HepG2 (cell line): ENCODE measurements at regions not wholly inside any gene's neighbourhood (a gene's known extent, or its start where the extent isn't known, plus 50 kb on each side); places are given as distances from the start of the nearest gene placed in this dataset.
A peak's percentile ranks its signal among the peaks of the same experiment; 100 is the strongest.

Source experiments
- ATAC-seq: fragments of 200-7000 bp; cut with Tn5 transposase; 3 replicates; pipeline ENCODE4 v1.9.1; 2020; ENCODE audit warnings: mild to moderate bottlenecking, moderate library complexity
- BruUV-seq: library from RNA; stranded (reverse); fragments of 400-500 nt; replicated peaks from 2 replicates; lab custom pipeline; 2021; lab: Mats Ljungman, UMichigan
- CTCF ChIA-PET: fragments of 300-600 bp; formaldehyde crosslinking; extraction: SDS; loops from one replicate; lab custom pipeline; 2021; ENCODE audit warnings: low total read pairs, inconsistent platforms, low intra/inter-chr PET ratio; lab: Yijun Ruan, JAX
- POLR2A ChIA-PET: fragments of 350-600 bp; sonication (Branson Sonifier 250); formaldehyde crosslinking; loops from one replicate; lab custom pipeline; 2020; ENCODE audit warnings: antibody characterized with exemption, inconsistent platforms; lab: Yijun Ruan, JAX
- DNase-seq: peaks from one replicate; pipeline ENCODE4 v3.0.0-alpha.2; 2015; ENCODE audit warnings: low spot score
- FAIRE-seq: peaks from 3 replicates; lab custom pipeline; 2011; peaks lifted over from hg19 to GRCh38; lab: Jason Lieb, UNC
- H2AFZ ChIP-seq: one replicate; pipeline ENCODE4 v1.6.1; 2011; ENCODE audit warnings: low read length, inconsistent platforms
- H3K27ac ChIP-seq: fragments of 300-600 bp; 3 replicates; pipeline ENCODE4 v1.8.0; 2011; ENCODE audit warnings: mixed run types, mild to moderate bottlenecking, mixed read lengths, low read length, inconsistent platforms; ENCODE audit not compliant: insufficient read depth; ENCODE audit errors: extremely low read length
- H3K27me3 ChIP-seq, 2 experiments: fragments of 200-600 bp in 1 of 2; 2 replicates in 1 of 2; 3 replicates in 1 of 2; pipeline versions ENCODE4 v1.6.0 to v1.8.0; 2011; ENCODE audit warnings: low read length in 2 of 2, mild to moderate bottlenecking in 2 of 2, moderate library complexity in 2 of 2, inconsistent platforms in 1 of 2; ENCODE audit not compliant: insufficient read depth in 2 of 2, control insufficient read depth in 1 of 2
- H3K36me3 ChIP-seq, 2 experiments: fragments of 200-600 bp in 1 of 2; replicated peaks in 1 of 2; 2 replicates in 1 of 2; 3 replicates in 1 of 2; pipeline versions ENCODE4 v1.5.1 to v1.8.0; 2011; ENCODE audit warnings: low read length in 2 of 2, inconsistent platforms in 1 of 2; ENCODE audit not compliant: insufficient read depth in 2 of 2, control insufficient read depth in 1 of 2
- H3K4me1 ChIP-seq: 2 replicates; pipeline ENCODE4 v1.5.1; 2012; ENCODE audit warnings: low read length, inconsistent platforms; ENCODE audit not compliant: insufficient read depth
- H3K4me2 ChIP-seq: 2 replicates; pipeline ENCODE4 v1.6.0; 2011; ENCODE audit warnings: low read depth, low read length, inconsistent platforms
- H3K4me3 ChIP-seq, 3 experiments: fragments of 200-600 bp in 1 of 3; sonication (generic), shearing (Covaris generic) in 1 of 3; replicated peaks in 1 of 3; 2 replicates each; pipeline ENCODE4 v1.5.1; 2011 to 2016; ENCODE audit warnings: low read length in 3 of 3, inconsistent platforms in 2 of 3, low read depth in 2 of 3, mild to moderate bottlenecking in 2 of 3, control low read depth in 1 of 3, mixed read lengths in 1 of 3; ENCODE audit not compliant: insufficient read depth in 1 of 3
- H3K79me2 ChIP-seq: one replicate; pipeline ENCODE4 v1.6.1; 2011; ENCODE audit warnings: low read length, inconsistent platforms; ENCODE audit not compliant: insufficient read depth
- H3K9ac ChIP-seq: 2 replicates; pipeline ENCODE4 v1.6.0; 2011; ENCODE audit warnings: mild to moderate bottlenecking, low read depth, low read length, inconsistent platforms; ENCODE audit not compliant: insufficient read depth
- H3K9me3 ChIP-seq: 2 replicates; pipeline ENCODE4 v1.5.1; 2012; ENCODE audit warnings: mild to moderate bottlenecking, low read length
- H4K20me1 ChIP-seq: 2 replicates; pipeline ENCODE4 v1.6.0; 2011; ENCODE audit warnings: inconsistent platforms, mild to moderate bottlenecking, low read length, moderate library complexity; ENCODE audit not compliant: insufficient read depth
- CBX2 ChIP-seq, 2 experiments: fragments of 200-600 bp in 1 of 2; sonication (generic); formaldehyde crosslinking in 1 of 2; IDR thresholded peaks; 2 replicates each; pipeline versions ENCODE4 v1.7.0 to v1.8.1; 2018 to 2022; ENCODE audit warnings: low read depth in 2 of 2, low read length in 1 of 2, mild to moderate bottlenecking in 1 of 2, missing genetic modification reagents in 1 of 2
- CEBPG ChIP-seq: IDR thresholded peaks from 2 replicates; pipeline ENCODE4 v1.6.1; 2016
- CENPX ChIP-seq: sonication (generic); formaldehyde crosslinking; IDR thresholded peaks from 2 replicates; pipeline ENCODE4 v1.9.0; 2021; ENCODE audit warnings: mild to moderate bottlenecking, missing genetic modification reagents, moderate library complexity
- E2F5 ChIP-seq: sonication (generic); formaldehyde crosslinking; conservative IDR thresholded peaks from 2 replicates; pipeline ENCODE4 v1.4.0; 2020; ENCODE audit warnings: missing genetic modification reagents
- EEA1 ChIP-seq: sonication (generic); formaldehyde crosslinking; IDR thresholded peaks from 2 replicates; pipeline ENCODE4 v1.5.1; 2020; ENCODE audit warnings: mild to moderate bottlenecking, missing genetic modification reagents, borderline replicate concordance
- FOSL1 ChIP-seq: sonication (generic); formaldehyde crosslinking; IDR thresholded peaks from 2 replicates; pipeline ENCODE4 v1.9.0; 2021; ENCODE audit warnings: missing genetic modification reagents, borderline replicate concordance
- JUNB ChIP-seq: sonication (generic); formaldehyde crosslinking; IDR thresholded peaks from 2 replicates; pipeline ENCODE4 v1.8.0; 2022; ENCODE audit warnings: missing genetic modification reagents, mild to moderate bottlenecking, borderline replicate concordance
- KLF15 ChIP-seq: sonication (generic); formaldehyde crosslinking; IDR thresholded peaks from 2 replicates; pipeline ENCODE4 v1.8.1; 2023; ENCODE audit warnings: borderline replicate concordance, mild to moderate bottlenecking, inconsistent platforms, missing genetic modification reagents, mixed read lengths
- PCBP1 ChIP-seq: fragments of 200-400 bp; formaldehyde crosslinking; IDR thresholded peaks from 2 replicates; pipeline ENCODE4 v1.6.1; 2017; ENCODE audit warnings: mild to moderate bottlenecking, low read depth, low read length, borderline replicate concordance
- RFX5 ChIP-seq: IDR thresholded peaks from 2 replicates; pipeline ENCODE4 v1.6.1; 2011; ENCODE audit warnings: low read depth, low read length, improper control_type of control experiment
- ZBTB26 ChIP-seq: IDR thresholded peaks from 2 replicates; pipeline ENCODE4 v1.6.1; 2016; ENCODE audit warnings: missing compliant biosample characterization, missing genetic modification reagents, borderline replicate concordance
- ZBTB7B ChIP-seq: sonication (generic); formaldehyde crosslinking; IDR thresholded peaks from 2 replicates; pipeline ENCODE4 v1.4.0; 2020; ENCODE audit warnings: missing genetic modification reagents
- ZNF136 ChIP-seq: sonication (generic); formaldehyde crosslinking; IDR thresholded peaks from 2 replicates; pipeline ENCODE4 v1.8.1; 2022; ENCODE audit warnings: low read depth, mild to moderate bottlenecking, moderate library complexity, missing genetic modification reagents
- ZNF160 ChIP-seq: sonication (generic); formaldehyde crosslinking; IDR thresholded peaks from 2 replicates; pipeline ENCODE4 v1.8.0; 2022; ENCODE audit warnings: mild to moderate bottlenecking, inconsistent platforms, missing genetic modification reagents
- ZNF253 ChIP-seq: sonication (generic); formaldehyde crosslinking; IDR thresholded peaks from 2 replicates; pipeline ENCODE4 v1.8.0; 2022; ENCODE audit warnings: mild to moderate bottlenecking, missing genetic modification reagents, borderline replicate concordance
- ZNF264 ChIP-seq: sonication (generic); formaldehyde crosslinking; IDR thresholded peaks from 2 replicates; pipeline ENCODE4 v1.4.0; 2020; ENCODE audit warnings: missing genetic modification reagents
- ZNF564 ChIP-seq: sonication (generic); formaldehyde crosslinking; IDR thresholded peaks from 2 replicates; pipeline ENCODE4 v1.8.1; 2023; ENCODE audit warnings: mild to moderate bottlenecking, missing genetic modification reagents
- ZNF605 ChIP-seq: sonication (generic); formaldehyde crosslinking; IDR thresholded peaks from 2 replicates; pipeline ENCODE4 v1.8.0; 2022; ENCODE audit warnings: mild to moderate bottlenecking, missing genetic modification reagents
- ZNF772 ChIP-seq: sonication (generic); formaldehyde crosslinking; IDR thresholded peaks from 2 replicates; pipeline ENCODE4 v1.5.0; 2020; ENCODE audit warnings: mild to moderate bottlenecking, missing genetic modification reagents
- ZNF839 ChIP-seq: sonication (generic); formaldehyde crosslinking; IDR thresholded peaks from 2 replicates; pipeline ENCODE4 v1.4.0; 2020; ENCODE audit warnings: missing genetic modification reagents, mild to moderate bottlenecking, borderline replicate concordance
- ZSCAN20 ChIP-seq: sonication (generic); formaldehyde crosslinking; IDR thresholded peaks from 2 replicates; pipeline ENCODE4 v1.4.0; 2020; ENCODE audit warnings: missing genetic modification reagents, mild to moderate bottlenecking, borderline replicate concordance
- WGBS: methylation state at CpG from one replicate; pipeline ENCODE4 v1.1.6; 2017; ENCODE audit warnings: low lambda C conversion rate; 5-methylcytosine and 5-hydroxymethylcytosine counted together
- in situ Hi-C: cut with HindIII; loops from 2 replicates; pipeline ENCODE4 v1.10.0; 2017; ENCODE audit warnings: low pct_unique_long_range_greater_than_20kb; ENCODE audit not compliant: extremely low pct_ligation_motif_present
- intact Hi-C: fragments of 100-400 bp; cut with micrococcal nuclease; formaldehyde crosslinking; loops from one replicate; pipeline ENCODE4 v1.10.0; 2022; ENCODE audit not compliant: unreplicated experiment

GRCh38 chr20:52015155-52015554 lies 176.4 kb downstream of the ZFP64 start:
- H3K4me1 ChIP-seq: peaks cover 36% of the 10 kb centered on the region
- no peaks in the 10 kb centered on the region for H3K79me2 ChIP-seq
- H3K27me3 ChIP-seq: no peaks in the 10 kb centered on the region; a peak in 1 of 5 replicates
- 15% methylated on average over 5 of the region's 5 CpGs for WGBS
- H3K9ac ChIP-seq: no peak overlapping the region
- H3K9me3 ChIP-seq: no peaks in the 10 kb centered on the region
- FAIRE-seq (no peak), ATAC-seq (no peak), DNase-seq (no peak)
- no peak overlapping the region for H3K4me2 ChIP-seq
- no peaks in the 10 kb centered on the region for H4K20me1 ChIP-seq
- POLR2A ChIA-PET: no interaction called here
- TF ChIP-seq ZBTB26 (CRISPR knock-in tag) (no peak), ZSCAN20 (no peak), ZNF564 (CRISPR knock-in tag) (no peak), JUNB (no peak), ZNF253 (no peak), KLF15 (no peak), ZNF160 (CRISPR knock-in tag) (no peak), CEBPG (0 out of 2 replicates have a peak, but pooled peaks have one; percentile 21), ZNF264 (CRISPR knock-in tag) (no peak)
- intact Hi-C loops: no loop called here
- CTCF ChIA-PET: no interaction called here
- no peak overlapping the region for H2AFZ ChIP-seq
- H3K4me3 ChIP-seq: no peak overlapping the region
- no TSS peak for BruUV-seq
- H3K27ac ChIP-seq: no peak overlapping the region
- in situ Hi-C loops: no loop called here
- no peaks in the 10 kb centered on the region for H3K36me3 ChIP-seq

- no peak for DNase-seq
- Histone ChIP-seq H3K4me3 (no peak overlapping the region), H3K9ac (no peak overlapping the region), H3K4me1 (peaks cover 22% of the 10 kb centered on the region), H3K27me3 (no peaks in the 10 kb centered on the region; a peak in 1 of 5 replicates), H3K27ac (no peak overlapping the region), H3K36me3 (no peaks in the 10 kb centered on the region), H3K4me2 (no peak overlapping the region), H2AFZ (no peak overlapping the region), H3K79me2 (no peaks in the 10 kb centered on the region), H3K9me3 (no peaks in the 10 kb centered on the region), H4K20me1 (no peaks in the 10 kb centered on the region)
- no peak for FAIRE-seq
- no peak for ATAC-seq
- WGBS: 24% methylated on average over 5 of the region's 5 CpGs
- ChIA-PET CTCF (no interaction called here), POLR2A (no interaction called here)
- in situ Hi-C loops (no loop called here), intact Hi-C loops (no loop called here)
- no TSS peak for BruUV-seq
- no peak for TF ChIP-seq ZNF839 (CRISPR knock-in tag)
- no peak for TF ChIP-seq ZNF605 (CRISPR knock-in tag)
- no peak for TF ChIP-seq RFX5
- no peak for TF ChIP-seq CBX2 (IDR thresholded peaks at IDR 0.05; ENCODE audit: low read depth, low read length)
- no peak for TF ChIP-seq CBX2 (CRISPR knock-in tag; IDR thresholded peaks at IDR 0.05; ENCODE audit: low read depth)
- TF ChIP-seq E2F5 (CRISPR knock-in tag): no peak
- no peak for TF ChIP-seq ZBTB7B (CRISPR knock-in tag)
- TF ChIP-seq EEA1 (CRISPR knock-in tag): no peak
- no peak for TF ChIP-seq FOSL1 (CRISPR knock-in tag)
- no peak for TF ChIP-seq PCBP1
- TF ChIP-seq ZNF136: no peak
- TF ChIP-seq ZNF772 (CRISPR knock-in tag): no peak
- no peak for TF ChIP-seq CENPX (CRISPR knock-in tag)
These were observed 179.5 kb downstream of the ZFP64 start for GRCh38 chr20:52012079-52012478.
